ENCODE measurements at regions not wholly inside any gene's neighbourhood (a gene's known extent, or its start where the extent isn't known, plus 50 kb on each side); places are given as distances from the start of the nearest gene placed in this dataset.
A peak's percentile ranks its signal among the peaks of the same experiment; 100 is the strongest.

DNA sequence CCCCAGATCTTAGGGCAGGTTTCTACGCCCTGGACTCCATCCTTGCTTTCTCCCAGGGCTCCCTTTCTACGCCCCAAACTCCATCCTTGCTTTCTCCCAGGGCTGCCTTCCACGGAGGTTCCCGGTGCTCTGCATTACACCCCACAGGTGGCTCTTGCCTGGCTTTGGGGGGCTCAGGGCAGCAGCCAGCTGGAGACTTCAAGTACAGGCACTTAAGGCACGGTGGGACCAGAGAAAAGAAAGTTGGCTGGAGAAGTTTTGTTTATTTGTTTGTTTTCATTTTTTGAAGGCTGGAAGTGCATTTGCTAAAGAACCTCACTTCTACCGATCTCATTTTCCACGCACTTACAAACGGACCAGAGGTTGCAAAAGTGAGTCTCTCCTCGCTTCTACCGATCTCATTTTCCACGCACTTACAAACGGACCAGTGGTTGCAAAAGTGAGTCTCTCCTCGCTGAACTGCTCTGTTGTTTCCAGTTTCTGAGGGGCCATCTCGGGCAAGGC is 103.8 kb upstream of the MED13L start:
- DNase-seq (ENCODE audit: low read depth in 2 of 2): no peak

DNA sequence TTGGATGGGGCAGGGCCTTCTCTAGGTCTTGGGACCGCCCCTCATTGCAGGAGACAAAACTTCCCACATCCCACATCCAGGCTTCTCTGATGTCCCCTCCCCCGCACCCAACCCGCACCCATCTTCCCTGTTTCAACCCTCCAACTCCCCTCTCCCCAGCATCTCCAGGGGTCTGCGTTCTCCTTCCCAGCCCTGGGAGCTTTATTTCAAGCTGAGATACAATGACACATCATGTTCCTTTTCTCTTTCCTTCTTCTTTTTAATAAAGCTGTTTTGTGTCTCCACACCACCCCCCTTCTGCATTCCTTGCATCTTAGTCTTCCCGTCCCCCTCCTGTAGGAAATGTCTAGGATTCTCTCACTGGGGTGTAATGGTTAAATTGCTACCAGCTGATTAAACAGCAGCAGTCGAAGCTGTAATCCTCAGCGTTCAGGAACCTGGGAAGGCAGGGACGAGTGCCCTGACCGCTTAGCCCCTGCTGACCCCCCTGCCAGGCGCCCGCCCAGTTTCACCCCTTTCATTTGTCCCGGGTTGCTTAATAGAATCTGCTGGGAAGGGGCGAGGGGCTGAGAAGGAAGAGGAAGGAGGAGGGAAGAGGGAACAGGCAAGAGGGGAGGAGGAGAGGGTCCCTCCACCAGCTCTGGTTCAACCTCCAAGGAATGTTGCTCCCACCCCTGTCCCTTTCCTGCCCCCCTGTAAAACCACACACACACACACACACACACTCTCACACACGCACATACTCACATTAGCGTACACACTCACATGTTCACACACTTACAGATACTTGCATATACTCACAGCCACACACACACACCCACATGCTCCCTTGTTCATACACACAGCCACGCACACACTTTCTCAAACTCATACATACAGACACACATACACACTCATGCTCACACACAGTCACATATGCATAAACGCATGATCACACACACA is 104.5 kb upstream of the MED13L start:
- peak; percentile 19 to 95 for DNase-seq (ENCODE audit: low read depth in 2 of 2)

DNA sequence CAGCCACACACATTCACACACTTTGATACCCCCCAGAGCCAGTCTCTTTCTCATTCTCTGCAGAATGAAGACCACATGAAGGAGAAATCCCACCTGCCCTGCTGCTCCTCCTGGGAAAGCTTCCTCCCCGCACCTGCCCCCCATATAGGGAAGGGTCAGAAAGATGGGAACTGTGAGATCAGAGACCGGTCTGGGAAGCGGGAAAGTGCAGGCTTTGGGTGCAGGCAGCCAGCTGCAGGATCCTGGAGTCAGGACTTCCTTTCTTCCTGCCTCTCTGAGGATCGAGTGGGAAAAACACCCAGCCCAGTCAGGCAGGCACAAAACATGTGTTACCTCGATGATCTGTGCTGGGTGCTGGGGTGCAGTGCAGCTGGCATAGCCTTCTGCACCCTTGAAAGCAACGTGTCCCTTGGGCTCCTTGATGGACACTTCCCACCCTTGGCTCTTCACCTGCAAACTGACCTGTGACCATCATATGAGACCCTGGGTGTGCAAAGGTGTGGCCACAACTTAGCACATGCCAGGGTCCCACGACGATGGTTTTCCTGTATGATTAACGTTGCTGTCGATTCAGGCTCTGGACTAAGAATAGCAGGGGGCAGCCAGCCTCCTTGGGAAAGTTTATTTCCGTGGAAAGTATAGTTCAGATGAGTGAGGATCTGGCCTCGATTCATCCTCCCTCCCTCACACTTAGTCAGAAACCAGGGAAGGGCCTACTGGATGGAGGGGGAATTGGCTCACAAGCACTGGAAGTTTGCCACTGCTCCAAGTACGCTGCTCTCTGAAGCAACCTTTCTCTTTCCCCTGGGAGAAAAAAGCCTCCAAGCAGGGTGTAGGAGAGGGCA is 105.4 kb upstream of the MED13L start:
- DNase-seq (ENCODE audit: low read depth in 2 of 2): peak; percentile 18 to 97

DNA sequence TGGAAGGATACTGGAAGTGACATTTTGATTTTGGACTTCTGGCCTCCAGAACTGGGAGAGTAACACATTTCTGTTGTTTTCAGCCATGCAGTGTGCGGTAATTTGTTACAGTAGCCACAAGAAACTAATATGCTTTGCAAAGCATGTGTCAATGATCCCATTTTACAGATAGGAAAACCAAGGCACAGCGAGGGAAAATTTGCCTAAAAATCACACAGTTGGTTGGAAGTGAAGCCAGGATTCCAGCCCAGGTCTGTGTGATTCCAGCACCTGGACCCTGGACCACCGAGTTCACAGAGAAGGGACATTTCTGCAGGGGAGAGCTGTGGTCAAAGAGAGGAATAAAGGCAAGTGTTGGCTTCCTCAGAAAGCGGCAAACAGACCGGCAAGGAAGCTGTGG is 106.7 kb upstream of the MED13L start:
- no peak for DNase-seq (ENCODE audit: low read depth in 2 of 2)

DNA sequence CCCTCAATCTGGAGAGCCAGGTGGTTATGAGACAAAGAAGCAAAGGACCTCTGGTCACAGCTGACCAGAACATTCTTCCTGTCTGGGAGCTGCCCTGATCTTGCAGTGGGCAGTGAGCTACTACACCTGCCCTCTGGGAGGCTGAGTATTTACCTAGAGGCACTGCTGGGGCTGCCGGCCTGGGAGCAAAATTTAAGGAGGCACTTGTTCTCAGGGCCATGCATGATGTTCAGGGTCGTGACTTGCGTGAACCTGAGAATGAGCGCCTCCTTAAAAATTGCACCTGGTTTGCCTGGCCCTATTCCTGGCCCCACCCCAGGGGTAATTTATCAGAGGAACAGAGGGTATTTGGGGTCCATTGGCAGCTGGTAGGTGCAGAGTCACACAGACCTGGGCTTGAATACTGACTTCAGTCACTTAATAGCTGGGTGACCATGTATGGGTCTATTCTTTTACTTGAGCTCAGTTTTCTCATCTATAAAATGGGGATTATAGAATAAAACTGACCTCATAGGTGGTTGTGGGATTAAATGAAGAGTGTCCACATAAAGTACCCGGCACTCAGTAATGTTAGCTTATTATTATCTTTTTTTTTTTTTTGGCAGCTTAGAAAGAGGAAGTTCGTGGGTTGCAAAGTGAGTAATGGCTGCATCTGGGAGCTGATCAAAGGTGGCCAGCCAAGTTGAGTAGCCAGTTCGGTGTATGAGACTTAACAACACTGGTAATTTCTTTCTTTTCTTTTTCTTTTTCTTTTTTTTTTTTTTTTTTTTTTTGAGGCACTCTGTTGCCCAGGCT is 107.4 kb upstream of the MED13L start:
- DNase-seq (ENCODE audit: low read depth in 2 of 2): peak in 1 of 2 donors; percentile 78

DNA sequence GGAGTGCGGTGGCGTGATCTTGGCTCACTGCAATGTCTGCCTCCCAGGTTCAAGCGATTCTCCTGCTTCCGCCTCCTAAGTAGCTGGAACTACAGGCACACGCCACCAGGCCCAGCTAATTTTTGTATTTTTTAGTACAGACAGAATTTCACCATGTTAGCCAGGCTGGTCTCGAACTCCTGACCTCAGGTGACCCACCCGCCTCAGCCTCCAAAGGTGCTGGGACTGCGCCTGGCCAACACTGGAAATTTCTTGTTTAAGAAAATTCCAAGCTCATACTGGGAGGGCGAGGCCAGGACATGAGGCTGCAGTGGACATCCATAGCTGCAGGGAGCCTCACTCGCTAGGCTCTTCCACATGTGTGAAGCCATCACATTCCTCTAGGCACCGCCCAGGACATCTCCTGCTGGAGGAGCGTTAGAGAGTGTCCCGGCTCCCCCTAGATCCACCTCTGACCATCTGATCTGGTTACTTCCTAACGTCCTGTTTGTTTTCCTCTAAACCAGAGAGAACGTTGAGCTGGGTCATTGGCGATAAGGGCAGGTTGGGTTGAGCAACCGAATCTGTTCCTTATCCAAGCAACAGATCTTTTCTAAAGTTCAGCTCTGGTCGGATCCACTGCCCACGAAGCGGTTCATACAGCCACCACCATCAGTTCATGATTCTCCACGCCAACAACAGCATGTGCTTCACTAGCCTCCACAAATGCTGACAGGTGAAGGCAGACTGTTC is 108.2 kb upstream of the MED13L start:
- DNase-seq (ENCODE audit: low read depth in 2 of 2): peak in 1 of 2 donors; percentile 54

DNA sequence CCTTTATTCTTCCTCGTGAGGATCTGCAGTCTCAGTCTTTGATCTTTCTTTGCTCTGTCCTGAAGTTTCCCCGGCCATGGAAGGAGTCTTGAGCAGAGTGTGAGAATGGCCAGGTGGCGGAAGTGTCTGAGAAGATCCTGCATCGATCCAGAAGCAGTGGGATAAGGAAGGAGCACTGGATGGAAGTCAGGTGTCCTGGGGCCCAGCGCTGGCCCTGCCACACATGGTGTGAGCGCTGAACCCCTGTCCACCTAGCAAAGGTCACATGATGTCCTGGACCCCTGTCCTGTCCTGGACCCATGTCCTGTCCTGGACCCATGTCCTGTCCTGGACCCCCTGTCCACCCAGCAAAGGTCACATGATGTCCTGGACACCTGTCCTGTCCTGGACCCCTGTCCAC is 111.8 kb upstream of the MED13L start:
- no peak for DNase-seq (ENCODE audit: low read depth in 2 of 2)

DNA sequence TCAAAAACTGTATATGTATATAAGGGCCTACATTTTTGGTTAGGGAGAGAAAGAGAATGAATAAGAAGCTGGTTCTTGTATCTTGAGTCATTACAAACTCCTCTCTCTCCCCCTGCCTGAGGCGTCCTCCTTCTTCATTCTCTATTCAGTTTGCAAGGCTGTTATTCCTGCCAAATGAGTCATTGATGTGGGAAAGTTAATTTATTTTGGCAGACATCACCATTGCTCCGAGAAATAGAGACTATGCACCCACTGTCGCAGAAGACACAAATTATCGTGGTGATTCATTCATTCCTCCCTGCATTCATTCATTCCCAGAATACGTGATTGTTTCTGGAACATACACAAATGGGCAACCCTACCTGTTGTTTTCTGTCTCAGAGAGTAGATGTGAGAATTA is 112.5 kb upstream of the MED13L start:
- peak in 1 of 2 donors; percentile 89 for DNase-seq (ENCODE audit: low read depth in 2 of 2)

DNA sequence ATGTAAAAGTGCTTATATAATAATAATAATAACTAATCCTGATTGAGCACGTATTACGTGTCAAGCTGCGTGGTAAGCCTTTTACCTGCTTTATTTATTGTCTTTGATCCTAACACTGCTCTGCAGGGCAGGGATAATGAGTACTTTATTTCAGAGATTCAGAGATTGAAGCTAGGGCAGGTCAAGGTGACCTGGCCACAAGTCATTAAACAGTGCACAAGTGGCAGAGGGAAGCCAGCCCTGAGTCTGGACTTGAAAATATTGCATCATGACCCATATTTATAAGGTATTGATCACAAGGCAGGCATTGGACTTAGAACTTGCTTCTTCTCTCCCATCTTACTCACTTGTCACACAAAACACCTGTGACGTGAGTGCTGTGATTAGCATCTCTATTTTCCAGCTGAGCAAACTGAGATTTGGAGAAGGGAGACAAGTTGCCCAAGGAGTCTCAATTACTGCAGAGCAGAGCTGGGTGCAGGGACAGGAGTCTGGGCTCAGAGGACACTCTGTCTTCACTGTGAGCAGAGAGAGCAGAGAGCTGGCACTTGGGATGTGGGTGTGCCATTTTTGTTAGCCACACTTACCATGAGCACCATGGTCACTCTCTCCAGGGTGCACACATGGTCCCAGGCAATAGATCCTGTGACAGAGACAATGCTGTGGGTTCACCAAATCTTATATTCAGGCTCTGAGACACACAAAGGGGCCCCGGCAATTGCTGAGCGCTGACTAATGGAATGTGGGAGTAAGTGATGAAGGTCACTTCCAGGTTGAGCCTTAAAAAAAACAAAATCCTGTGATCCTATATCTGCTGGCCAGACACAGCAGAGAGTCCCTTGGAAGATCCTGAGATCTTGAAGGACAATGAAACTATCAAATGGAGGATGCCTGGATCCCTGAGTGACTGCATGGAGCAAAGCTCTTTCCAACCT is 113.2 kb upstream of the MED13L start:
- no peak for DNase-seq (ENCODE audit: low read depth in 2 of 2)

DNA sequence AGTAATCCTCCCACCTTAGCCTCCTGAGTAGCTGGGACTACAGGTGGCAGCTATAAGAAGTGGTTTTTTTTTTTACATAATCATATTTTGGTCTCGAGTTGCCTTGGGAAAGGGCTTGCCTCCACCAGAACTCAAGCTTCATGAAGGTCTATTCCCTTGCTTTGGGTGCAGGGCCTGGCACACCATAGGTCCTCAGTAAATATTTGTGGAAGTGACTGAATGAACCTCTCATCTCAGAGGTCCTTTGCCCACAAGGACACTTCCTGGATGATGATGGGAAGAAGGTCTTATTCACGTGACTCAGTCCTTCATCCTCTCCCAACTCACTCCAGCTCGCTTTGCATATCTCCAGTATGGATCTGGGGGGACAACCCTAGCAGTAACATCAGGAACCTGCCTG is 114.0 kb upstream of the MED13L start:
- DNase-seq (ENCODE audit: low read depth in 2 of 2): no peak

DNA sequence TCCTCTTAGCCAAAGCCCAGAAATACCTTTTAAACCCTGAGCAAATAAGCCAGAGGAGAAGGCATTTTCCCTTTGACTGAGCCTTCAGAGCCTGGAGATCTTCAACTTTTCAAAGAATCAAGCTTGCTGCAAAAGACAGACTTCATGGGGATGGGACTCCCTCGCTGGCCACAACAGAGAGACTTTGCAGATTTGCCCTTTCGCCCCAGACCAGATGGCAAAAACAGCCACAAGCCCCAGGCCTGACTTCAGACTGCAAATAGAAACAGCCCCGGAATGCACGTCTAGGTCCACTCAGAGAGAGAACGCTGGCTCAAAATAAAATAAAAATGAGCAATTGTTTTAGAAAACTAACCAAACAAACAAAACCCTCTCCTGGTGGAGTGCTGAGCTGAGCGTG is 114.6 kb upstream of the MED13L start:
- no peak for DNase-seq (ENCODE audit: low read depth in 2 of 2)

DNA sequence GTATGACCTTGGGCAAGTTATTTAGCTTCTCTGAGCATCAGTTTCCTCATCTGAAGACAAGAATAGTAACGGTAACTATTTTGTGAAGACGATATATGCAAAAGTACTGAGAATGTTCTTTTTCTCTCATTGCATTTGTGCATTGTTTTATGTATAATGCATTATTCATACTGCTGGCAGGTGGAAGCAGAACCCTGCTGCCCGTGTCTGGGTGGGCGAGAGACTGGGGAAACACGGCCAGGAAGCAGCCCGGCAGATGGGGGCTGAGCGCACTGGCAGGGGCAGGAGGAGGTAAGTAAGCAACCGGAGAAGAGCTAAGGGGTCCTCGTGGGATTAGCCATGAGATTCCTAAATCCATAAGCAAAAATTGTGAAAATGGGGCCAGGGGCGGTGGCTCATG is 115.8 kb upstream of the MED13L start:
- DNase-seq (ENCODE audit: low read depth in 2 of 2): no peak

DNA sequence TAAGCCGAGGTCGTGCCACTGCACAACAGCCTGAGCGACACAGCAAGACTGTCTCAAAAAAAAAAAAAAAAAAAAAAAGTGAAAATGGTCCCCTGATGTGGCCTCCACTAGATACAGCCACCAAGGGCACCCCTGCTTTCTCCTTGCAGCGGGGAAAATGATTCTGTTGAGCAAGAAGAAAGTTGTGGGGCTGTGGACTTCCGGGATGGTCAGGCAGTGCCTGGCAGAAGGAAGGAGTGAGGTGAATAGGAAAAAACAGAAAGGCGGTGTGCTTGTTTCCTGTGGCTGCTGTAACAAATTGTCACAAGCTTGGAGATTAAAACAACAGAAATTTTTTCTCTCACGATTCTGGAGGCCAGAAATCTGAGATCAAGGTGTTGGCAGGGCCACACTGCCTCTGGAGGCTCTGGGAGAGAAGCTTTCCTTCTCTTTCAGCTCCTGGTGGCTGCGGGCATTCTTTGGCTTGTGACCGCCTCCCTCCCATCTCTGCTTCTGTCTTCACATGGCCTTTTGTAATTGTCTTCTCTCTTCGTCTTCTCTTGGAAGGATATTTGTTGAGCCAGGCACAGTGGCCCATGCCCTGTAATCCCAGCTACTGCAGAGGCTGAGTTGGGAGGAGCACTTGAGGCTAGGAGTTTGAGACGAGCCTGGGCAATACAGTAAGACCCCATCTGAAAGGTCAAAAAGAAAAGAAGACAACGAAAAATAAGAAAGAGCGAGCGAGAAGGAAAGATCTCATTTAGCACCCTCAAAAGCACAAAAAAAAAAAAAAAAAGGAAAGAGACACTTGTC is 116.6 kb upstream of the MED13L start:
- no peak for DNase-seq (ENCODE audit: low read depth in 2 of 2)

DNA sequence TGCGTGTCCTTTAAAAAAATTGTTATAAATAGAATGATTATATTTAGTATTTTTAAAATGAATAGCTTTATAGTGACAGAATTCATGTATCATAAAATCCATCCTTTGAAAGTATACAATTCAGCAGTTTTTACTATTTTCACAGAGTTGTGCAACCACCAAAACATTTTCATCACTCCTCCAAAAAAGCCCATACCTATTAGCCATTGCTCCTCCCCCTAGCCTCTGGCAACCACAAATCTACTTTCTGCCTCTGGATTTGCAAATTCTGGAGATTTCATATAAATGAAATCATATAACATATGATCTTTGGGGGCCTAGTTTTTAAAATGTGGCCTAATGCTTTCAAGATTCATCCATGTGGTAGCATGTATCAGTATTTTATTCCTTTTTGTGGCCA is 117.9 kb upstream of the MED13L start:
- DNase-seq (ENCODE audit: low read depth in 2 of 2): no peak

DNA sequence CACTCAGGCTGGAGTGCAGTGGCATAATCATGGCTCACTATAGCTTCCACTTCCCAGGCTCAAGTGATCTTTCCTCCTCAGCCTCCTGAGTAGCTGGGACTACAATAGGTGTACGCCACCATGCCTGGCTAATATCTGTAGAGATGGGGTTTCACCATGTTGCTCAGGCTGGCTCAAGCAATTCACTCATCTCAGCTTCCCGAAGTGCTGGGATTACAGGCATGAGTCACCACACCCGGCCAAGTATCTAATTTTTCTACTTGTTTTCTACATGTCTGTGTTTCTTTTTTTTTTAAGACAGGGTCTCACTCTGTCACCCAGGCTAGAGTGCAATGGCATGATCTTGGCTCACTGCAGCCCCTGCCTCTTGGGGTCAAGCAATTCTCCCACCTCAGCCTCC is 119.7 kb upstream of the MED13L start:
- peak in 1 of 2 donors; percentile 67 for DNase-seq (ENCODE audit: low read depth in 2 of 2)

DNA sequence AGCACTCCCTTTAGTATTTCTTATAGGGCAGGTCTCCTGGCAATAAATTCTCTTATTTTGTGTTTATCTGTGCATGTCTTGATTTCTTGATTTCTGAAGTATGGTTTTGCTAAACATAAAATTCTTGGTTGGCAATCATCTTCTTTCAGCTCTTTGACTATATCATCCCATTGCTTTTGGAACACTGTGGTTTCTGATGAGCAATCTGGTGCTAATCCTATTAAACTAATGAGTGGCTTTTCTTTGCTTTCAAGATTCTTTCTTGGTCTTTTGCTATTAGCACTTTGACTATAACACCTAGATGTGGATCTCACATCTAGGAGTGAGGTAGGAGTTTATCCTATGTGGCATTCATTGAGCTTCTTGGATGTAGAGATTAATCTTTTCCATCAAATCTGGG is 120.7 kb upstream of the MED13L start:
- no peak for DNase-seq (ENCODE audit: low read depth in 2 of 2)

DNA sequence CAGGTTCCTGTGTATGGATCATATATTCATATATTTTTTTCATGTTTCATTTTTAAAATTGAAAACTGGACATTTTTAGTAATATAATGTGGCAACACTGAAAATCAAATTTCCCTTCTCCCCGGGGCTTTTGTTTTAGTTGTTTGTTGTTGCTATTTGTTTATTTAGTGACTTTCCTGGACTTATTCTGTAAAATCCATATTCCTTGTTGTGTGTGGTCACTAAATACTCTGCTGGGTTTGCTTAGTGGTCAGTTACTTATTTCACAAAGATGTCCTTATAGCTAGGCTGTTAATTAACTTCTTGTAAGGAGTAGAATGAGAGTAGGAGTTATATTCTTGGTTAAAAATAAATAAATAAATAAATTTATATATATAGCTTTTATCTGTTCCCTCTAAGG is 121.6 kb upstream of the MED13L start:
- DNase-seq (ENCODE audit: low read depth in 2 of 2): no peak

DNA sequence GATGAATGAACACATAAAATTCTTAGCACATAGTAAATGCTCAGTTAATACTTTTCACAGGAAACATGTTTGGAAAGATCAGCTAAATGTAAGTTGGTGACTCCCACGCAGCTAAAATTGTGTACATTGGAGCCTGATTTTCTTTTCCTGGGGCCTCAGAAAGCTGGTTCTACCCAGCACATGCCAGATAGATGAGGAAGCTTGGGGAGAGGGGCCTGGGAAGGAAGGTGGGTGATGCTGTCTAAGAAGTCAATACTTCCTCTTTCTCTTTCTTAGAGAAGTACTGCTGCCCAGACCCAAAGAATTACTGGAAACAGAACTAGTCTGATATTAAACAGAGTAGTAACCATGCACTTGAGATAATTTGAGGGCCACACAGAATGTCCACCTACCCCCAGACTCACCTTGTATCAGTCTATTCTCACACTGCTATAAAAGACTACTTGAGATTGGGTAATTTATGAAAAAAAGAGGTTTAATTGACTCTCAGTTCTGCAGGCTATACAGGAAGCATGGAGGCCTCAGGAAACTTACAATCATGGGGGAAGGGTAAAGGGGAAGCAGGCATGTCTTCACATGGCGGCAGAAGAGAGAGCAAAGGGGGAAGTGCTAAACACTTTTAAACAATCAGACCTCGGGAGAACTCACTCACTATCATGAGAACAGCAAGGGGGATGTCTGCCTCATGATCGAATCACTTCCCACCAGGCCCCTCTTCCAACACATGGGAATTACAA is 123.3 kb upstream of the MED13L start:
- DNase-seq (ENCODE audit: low read depth in 2 of 2): no peak

All from lung microvascular endothelial cell (primary cell).